ENCODE measurements at regions not wholly inside any gene's neighbourhood (a gene's known extent, or its start where the extent isn't known, plus 50 kb on each side); places are given as distances from the start of the nearest gene placed in this dataset.

- no peak for DNase-seq (ENCODE audit: low spot score)
Observed at GRCh38 chr3:182214416-182214815, 502.7 kb downstream of the SOX2 start.

DNA sequence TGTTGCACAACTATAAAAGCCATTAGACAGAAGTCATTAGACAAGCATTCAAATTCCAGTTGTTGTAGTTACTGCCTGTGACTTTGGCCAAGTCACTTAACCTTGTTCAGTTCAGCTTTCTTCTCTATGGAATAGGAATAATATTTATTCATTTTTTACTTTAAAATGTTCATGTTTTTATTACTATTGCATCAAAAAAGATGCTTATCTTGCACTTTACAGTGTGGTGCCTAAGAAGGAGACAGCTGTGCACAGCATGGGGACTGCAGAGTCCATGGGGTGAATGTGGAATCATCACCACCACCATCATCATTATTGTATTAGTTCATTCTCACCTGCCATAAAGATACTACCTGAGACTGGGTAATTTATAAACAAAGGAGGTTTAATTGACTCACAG lies 504.2 kb downstream of the SOX2 start:
- no peak for DNase-seq (ENCODE audit: low spot score)

GRCh38 chr3:182216311-182216970 lies 504.7 kb downstream of the SOX2 start:
- no peak for DNase-seq (ENCODE audit: low spot score)

GRCh38 chr3:182220013-182220412 lies 508.3 kb downstream of the SOX2 start:
- DNase-seq (ENCODE audit: low spot score), result no peak

- DNase-seq (ENCODE audit: low spot score), result no peak
Observed at GRCh38 chr3:182220471-182220870, 508.7 kb downstream of the SOX2 start.

DNA sequence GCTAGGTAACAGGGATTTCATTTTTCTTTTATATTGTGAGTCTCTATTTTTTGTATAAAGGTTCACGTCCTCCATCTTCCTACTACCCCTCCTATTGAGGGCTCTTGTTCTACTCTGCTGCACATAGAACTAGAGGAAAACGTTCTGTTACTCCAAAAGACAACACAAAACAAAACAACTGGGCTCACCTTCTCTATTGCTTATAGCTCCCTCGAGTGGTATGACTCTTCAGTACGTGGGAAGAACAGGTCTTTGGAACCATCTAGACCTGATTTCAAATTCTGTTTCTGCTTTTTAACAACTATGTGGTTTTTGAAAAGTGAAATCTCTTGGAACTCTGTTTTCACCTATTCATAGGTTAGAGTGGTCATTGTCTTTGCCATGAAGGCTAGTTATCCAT lies 515.3 kb downstream of the SOX2 start:
- DNase-seq (ENCODE audit: low spot score), result no peak

DNA sequence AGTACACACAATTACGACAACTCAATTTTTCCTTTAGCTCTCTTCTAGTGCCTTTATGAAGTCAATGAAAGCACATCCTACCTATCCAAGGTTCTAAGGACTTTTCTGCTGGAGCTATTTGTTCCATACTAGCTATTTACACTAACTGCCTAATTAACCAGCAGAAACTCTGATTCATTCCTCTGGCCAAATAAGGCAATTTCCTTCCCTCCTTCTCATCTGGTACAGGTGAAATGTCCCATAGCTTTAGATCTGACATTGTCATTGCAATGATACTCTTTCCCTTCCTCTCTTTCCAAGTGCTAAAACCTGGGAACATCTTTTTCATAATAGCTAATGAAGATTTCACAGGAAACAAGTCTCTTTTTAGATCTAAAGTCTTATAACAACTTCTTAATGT lies 521.7 kb downstream of the SOX2 start:
- DNase-seq (ENCODE audit: low spot score), result no peak

- no peak for DNase-seq (ENCODE audit: low spot score)
Observed at GRCh38 chr3:182233957-182234356, 522.2 kb downstream of the SOX2 start.

DNA sequence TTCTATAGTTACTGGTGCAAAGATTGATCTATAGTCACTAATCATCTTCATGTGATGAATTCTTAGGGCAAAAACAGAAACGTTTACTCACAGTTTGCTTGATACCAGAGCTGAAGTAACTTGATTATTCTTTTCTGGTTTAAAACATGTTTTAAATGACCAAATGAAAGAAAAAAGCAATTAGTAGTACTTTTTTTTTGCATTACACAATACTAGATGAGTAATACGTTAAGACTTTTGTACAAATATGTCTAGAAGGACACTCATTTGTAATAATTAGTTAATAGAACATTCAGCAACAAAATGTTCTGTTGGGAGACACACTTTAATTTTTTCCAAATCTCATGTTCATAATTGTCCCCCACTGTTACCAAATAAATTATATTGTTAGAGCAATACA lies 523.2 kb downstream of the SOX2 start:
- no peak for DNase-seq (ENCODE audit: low spot score)

DNA sequence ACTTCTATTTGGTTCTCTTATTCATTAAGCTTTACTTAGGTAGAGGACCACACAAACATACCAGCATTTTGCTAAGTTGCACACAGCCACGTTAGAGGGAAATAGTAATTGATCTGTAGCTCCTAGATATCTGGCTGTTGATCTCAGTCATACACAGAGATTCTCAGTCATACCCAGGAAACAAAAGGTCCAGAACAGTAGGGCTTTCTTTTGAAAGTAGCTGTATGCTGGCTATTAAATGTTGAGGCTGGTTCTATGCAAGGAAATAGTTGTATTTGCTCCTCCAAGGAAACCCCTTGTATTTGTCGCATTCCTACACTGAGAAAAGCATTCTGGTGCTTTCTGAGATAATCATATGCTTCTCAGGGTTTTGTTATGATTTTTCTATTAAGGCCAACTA lies 523.8 kb downstream of the SOX2 start:
- DNase-seq (ENCODE audit: low spot score), result no peak

GRCh38 chr3:182238126-182238525 lies 526.4 kb downstream of the SOX2 start:
- peak; percentile 47 for DNase-seq (ENCODE audit: low spot score)

DNA sequence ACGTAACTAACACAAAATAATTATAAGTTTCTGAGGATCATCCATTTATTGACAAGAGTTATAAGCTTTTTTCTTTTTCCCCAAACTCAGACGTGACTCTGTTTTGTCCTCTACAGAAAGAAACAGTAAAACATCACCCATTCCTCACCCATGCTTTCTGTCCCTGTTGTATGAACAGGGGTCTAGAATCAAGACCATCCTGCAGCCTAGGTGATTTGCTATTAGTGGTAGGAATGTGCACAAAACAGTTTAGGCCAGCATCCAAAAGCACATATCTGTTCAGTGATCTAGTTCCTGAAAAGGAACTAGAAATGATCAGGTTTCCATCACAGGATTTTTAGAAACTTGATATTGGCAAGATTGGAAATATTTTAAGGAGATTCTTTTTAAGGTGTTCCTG lies 527.6 kb downstream of the SOX2 start:
- DNase-seq (ENCODE audit: low spot score), result no peak

DNA sequence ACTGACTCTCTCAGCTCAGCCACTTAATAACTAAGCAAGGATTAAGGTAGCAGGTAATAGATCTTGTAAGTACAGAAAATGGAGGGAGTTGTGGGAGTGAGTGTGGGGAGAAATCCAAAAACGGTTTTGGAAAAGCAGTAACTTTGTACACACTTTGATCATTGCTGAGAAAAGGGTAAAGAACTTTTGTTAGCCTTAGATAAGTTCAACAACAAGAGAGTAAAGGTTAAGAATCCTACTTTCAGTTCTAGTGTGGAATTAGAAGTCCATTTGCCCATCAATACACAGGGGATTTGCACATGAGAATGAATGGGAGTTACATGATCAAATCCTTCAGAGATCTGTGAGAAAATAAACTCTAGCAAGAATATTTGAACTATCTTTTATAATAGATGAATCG lies 528.7 kb downstream of the SOX2 start:
- DNase-seq (ENCODE audit: low spot score), result no peak

GRCh38 chr3:182241196-182241765 lies 529.6 kb downstream of the SOX2 start:
- no peak for DNase-seq (ENCODE audit: low spot score)

GRCh38 chr3:182241766-182242488 lies 530.2 kb downstream of the SOX2 start:
- DNase-seq (ENCODE audit: low spot score), result no peak

DNA sequence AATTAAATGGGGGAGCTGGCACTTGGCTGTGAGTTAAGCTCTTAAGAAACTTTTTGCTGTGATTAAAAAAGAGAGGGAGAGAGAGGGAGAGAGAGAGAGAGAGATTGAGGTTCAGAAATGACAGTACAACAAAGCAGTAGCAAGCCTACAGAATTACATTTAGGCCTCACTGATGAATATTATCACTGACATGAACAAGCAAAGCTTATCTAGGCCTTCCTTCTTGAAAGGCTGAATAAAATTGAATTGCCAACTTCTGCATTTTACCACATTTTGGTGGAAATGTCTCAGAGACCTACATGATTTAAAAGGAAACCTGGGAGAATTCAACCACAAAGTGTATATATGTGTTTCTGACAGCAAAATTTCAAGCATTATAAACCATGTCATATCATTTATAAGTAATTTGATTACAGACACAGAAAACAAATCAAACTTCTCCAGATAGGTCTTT lies 530.8 kb downstream of the SOX2 start:
- no peak for DNase-seq (ENCODE audit: low spot score)

DNA sequence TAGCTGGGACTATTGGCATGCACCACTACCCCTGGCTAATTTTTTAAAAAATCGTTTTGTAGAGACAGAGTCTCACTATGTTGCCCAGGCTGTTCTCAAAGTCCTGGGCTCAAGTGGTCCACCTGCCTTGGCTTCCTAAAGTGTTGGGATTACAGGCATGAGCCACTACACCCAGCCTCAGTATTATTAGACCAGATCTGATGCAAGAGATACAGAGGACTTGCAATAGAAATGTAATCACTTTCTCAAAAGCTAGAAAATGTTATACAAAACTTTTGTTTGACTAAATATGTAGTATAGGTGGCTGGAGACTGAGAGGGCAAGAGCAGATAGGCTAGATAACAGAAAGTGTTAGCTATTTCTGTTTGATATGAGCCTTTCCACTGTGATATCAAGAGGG lies 531.9 kb downstream of the SOX2 start:
- DNase-seq (ENCODE audit: low spot score), result no peak

GRCh38 chr3:182244222-182244971 lies 532.7 kb downstream of the SOX2 start:
- no peak for DNase-seq (ENCODE audit: low spot score)

DNA sequence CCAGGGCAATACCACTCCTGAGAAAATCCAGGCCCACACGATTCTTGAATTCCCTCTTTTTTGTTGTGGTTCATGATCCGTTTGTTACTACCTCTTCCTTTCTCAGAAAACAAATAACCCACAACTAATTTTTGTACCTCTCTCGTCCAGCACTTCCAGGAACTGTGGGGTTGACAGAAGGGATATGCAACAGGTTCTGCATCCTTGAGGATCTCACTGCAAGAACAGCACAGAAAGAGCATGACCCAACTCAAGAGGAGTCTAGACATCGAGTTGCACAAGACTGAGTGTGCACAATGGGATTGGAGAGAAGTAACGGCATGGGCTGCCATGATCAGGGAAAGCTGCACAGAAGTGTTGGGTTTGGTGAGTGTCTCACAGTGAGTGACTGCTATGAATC lies 533.3 kb downstream of the SOX2 start:
- no peak for DNase-seq (ENCODE audit: low spot score)

GRCh38 chr3:182246870-182247269 lies 535.1 kb downstream of the SOX2 start:
- DNase-seq (ENCODE audit: low spot score), result no peak

GRCh38 chr3:182248349-182248880 lies 536.7 kb downstream of the SOX2 start:
- DNase-seq (ENCODE audit: low spot score), result peak; percentile 26

- DNase-seq (ENCODE audit: low spot score), result no peak
Observed at GRCh38 chr3:182252802-182253201, 540.5 kb upstream of the ATP11B start.

DNA sequence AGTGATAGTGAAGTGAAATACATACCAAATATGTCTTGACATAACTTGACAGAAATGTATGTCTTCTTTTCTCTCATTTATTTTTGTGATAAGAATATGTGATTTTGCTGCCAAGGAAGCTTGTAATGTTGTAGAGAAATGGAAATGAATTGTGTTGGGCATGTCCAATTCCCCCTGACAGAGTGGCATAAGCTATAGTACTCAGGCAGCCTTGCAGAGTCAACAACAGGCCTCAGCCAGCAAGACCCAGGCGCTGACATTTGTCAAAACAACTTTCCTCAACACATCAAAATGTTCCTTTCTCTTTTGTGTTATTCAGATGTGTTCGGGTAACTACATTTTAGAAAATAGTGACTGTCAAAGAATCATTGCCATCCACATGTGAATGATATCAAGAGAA lies 538.1 kb upstream of the ATP11B start:
- DNase-seq (ENCODE audit: low spot score), result no peak
